ENCODE measurements at regions not wholly inside any gene's neighbourhood (a gene's known extent, or its start where the extent isn't known, plus 50 kb on each side); places are given as distances from the start of the nearest gene placed in this dataset.

DNA sequence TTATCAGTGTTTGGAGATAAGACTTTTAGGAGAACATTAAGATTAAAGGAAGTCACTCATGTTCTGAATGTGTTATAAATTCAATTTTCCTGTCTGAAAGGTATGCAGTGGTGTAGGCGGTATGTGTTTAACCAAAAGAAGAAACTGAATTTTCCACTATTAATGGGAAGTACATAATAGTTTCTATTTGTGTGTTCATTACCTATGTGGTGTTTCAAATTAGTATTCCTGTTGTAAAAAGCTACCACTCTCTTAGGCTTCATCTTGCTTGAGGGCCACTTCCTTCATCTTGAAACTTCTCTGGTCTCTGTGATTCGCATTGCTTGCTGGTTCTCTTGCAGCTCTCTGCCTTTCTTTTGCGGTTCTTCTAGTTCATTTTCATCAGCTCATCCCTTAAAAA is 123.4 kb downstream of the HLX start:
- TF ChIP-seq, protein P1, sequence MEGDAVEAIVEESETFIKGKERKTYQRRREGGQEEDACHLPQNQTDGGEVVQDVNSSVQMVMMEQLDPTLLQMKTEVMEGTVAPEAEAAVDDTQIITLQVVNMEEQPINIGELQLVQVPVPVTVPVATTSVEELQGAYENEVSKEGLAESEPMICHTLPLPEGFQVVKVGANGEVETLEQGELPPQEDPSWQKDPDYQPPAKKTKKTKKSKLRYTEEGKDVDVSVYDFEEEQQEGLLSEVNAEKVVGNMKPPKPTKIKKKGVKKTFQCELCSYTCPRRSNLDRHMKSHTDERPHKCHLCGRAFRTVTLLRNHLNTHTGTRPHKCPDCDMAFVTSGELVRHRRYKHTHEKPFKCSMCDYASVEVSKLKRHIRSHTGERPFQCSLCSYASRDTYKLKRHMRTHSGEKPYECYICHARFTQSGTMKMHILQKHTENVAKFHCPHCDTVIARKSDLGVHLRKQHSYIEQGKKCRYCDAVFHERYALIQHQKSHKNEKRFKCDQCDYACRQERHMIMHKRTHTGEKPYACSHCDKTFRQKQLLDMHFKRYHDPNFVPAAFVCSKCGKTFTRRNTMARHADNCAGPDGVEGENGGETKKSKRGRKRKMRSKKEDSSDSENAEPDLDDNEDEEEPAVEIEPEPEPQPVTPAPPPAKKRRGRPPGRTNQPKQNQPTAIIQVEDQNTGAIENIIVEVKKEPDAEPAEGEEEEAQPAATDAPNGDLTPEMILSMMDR (IDR thresholded peaks at IDR 0.05): no peak
- no peak for TF ChIP-seq POLR2A (IDR thresholded peaks at IDR 0.05)
- Histone ChIP-seq H3K27ac (no peak overlapping the region), H3K27me3 (no peaks in the 10 kb centered on the region), H3K4me3 (replicated peaks in 1 of 3) (no peak overlapping the region), H3K9me3 (no peaks in the 10 kb centered on the region), H3K36me3 (no peaks in the 10 kb centered on the region), H3K4me1 (no peaks in the 10 kb centered on the region)
- intact Hi-C loops (cut with DNase I): no loop called here
- 92 to 98% methylated on average over 3 of the region's 3 CpGs for WGBS, 2 donors
- no peak for DNase-seq

DNA sequence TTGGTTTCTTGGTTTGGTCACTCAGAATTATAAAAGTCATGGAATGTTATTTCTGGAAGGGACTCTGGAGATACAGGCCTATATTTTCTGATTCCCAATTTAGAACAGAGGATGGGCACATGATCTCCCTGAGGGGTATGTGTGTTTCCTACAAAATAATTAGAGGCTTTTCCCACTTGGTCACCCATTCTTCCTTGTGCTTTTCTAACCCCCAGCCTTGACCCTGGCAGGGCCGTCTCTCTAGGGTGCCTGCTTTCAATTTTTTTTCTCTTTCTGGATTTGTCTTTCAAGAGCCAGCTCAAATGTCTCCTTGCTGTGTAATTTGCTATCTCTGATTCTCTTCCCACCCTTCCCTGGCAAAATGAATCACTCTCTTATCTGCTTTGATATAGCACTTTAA is 131.9 kb downstream of the HLX start:
- no peaks in the 10 kb centered on the region for H3K27me3 ChIP-seq
- no peaks in the 10 kb centered on the region for H3K4me1 ChIP-seq
- H3K27ac ChIP-seq: no peak overlapping the region
- H3K4me3 ChIP-seq (replicated peaks in 1 of 3): no peak overlapping the region
- WGBS, 2 donors: 69 to 78% methylated on average over 1 of the region's 1 CpG
- intact Hi-C loops (cut with DNase I): no loop called here
- TF ChIP-seq POLR2A (IDR thresholded peaks at IDR 0.05): no peak
- TF ChIP-seq, protein P1 (IDR thresholded peaks at IDR 0.05): no peak
- DNase-seq: no peak
- no peaks in the 10 kb centered on the region for H3K9me3 ChIP-seq
- no peaks in the 10 kb centered on the region for H3K36me3 ChIP-seq

DNA sequence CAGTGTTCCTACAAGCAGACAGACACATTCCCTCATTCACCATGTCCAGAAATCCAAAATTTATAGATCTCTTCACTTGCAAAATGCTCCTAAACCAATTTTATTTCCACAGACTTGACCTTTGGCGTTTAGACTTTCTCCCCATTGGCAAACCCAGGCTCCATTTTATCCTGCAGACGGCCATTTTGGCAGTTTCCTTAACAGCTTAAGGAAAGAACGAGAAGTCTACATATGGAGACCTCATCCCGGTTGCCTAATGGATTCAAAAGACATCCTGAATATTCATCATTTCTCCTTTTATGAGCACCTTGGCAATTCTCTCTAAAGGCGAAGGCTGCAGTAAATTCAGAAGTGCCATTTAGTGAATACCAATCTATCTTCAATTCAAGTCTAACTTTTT is 132.9 kb downstream of the HLX start:
- TF ChIP-seq, protein P1 (IDR thresholded peaks at IDR 0.05): no peak
- no peak for TF ChIP-seq POLR2A (IDR thresholded peaks at IDR 0.05)
- Histone ChIP-seq H3K9me3 (no peaks in the 10 kb centered on the region), H3K27ac (no peak overlapping the region), H3K36me3 (no peaks in the 10 kb centered on the region), H3K27me3 (no peaks in the 10 kb centered on the region), H3K4me1 (no peaks in the 10 kb centered on the region), H3K4me3 (replicated peaks in 1 of 3) (no peak overlapping the region)
- intact Hi-C loops (cut with DNase I): no loop called here
- WGBS, 2 donors: 94 to 97% methylated on average over 5 of the region's 5 CpGs
- no peak for DNase-seq

DNA sequence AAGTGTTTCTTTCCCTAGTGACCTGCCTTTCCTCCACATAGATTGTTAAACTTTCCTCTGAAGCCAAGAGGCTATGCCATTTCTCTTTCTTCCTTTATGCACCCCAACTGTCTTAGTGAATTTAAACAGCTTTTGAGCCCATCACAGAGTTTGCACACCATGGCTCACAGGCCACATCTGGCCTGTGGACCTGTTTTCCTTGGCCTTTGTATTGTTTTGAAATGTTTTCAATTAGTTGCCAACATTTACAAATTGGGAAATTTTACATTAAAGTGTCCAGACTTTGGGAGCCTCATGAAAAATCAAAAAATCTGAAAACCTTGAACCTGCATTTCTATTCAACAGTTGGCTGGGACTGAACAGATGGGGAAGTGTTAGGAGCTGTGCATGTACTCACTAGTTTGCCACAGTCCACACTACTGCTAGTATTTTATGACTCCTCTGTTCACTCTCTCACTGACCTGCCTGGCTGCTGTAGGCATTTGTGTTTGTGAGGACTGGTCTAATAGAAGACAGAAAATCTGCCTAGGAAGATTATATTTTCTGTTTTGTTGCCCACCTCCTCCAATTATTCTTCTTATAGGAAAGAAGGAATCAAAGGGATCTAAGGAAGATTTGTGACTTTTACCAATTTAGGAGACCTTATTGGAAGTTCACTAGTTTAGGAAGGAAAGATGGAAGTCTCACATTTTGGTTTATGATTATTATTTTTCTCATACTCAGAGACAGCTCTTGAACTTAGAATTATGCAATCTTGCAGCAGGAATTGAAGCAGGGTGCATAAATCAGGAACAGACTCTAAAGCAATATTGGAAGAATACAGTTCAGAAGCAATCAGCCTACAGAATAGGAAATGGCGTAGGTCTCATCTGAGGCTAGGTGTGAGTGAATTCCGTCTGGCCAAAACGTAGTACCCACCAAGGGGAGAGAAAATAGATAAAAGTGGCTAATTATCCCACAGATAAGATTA is 134.7 kb downstream of the HLX start:
- DNase-seq: no peak
- TF ChIP-seq POLR2A (IDR thresholded peaks at IDR 0.05): no peak
- TF ChIP-seq, protein P1 (IDR thresholded peaks at IDR 0.05): no peak
- H3K36me3 ChIP-seq: no peaks in the 10 kb centered on the region
- H3K27me3 ChIP-seq: no peaks in the 10 kb centered on the region
- no peak overlapping the region for H3K4me3 ChIP-seq (replicated peaks in 1 of 3)
- intact Hi-C loops (cut with DNase I): no loop called here
- WGBS, 2 donors: 89 to 93% methylated on average over 3 of the region's 3 CpGs
- no peak overlapping the region for H3K27ac ChIP-seq
- no peaks in the 10 kb centered on the region for H3K4me1 ChIP-seq
- no peaks in the 10 kb centered on the region for H3K9me3 ChIP-seq

DNA sequence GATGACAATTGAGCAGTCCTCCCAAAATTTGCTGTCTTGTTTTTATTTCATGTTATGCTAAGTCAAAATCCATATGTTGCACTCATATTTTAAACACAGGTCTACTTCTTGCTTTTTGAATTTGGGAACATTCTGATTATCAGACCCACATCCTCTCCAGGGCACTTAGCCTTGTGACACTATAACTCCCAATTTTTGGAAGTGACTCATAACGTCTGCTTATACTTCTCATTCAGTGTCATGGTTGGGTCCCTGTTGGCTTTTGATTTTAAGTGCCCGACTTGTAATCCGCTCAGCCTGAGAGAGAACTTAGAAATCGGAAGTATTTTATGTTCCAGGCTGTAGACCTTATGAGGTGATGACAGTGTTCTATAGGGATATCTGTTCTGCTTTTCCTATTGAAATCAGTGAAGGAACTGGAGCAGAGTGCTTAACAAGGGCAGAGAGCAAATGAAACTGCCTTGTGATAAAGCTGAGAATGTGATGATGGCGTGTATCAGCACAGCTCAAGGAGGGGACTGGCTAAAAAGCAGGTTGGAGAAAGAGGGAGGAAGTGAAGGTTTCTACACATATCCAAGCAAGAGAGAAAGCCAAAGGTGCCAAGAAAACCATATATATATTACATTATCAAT is 136.0 kb downstream of the HLX start:
- H3K27ac ChIP-seq: no peak overlapping the region
- H3K36me3 ChIP-seq: no peaks in the 10 kb centered on the region
- no peaks in the 10 kb centered on the region for H3K9me3 ChIP-seq
- 92% methylated on average over 5 of the region's 5 CpGs for WGBS, 2 donors
- H3K4me3 ChIP-seq (replicated peaks in 1 of 3): no peak overlapping the region
- no peak for DNase-seq
- TF ChIP-seq POLR2A (IDR thresholded peaks at IDR 0.05): no peak
- TF ChIP-seq, protein P1 (IDR thresholded peaks at IDR 0.05): no peak
- H3K27me3 ChIP-seq: no peaks in the 10 kb centered on the region
- H3K4me1 ChIP-seq: no peaks in the 10 kb centered on the region
- intact Hi-C loops (cut with DNase I): no loop called here

Measured in thyroid gland (tissue), 4 donors.